Embryonic facial prominence (tissue), 1 donor: ENCODE measurements at regions not wholly inside any gene's neighbourhood (a gene's known extent, or its start where the extent isn't known, plus 50 kb on each side); places are given as distances from the start of the nearest gene placed in this dataset.
"Not testable (repeated sequence)": the region's sequence is repeated elsewhere in the genome, so short reads cannot be mapped to it uniquely, and the experiment has no call there.

Experiments used
- DNase-seq: peaks from one replicate; pipeline ENCODE4 v3.0.0-alpha.2; 2016; ENCODE audit errors: extremely low spot score

- DNase-seq = no peak
Observed at GRCh38 chr2:67186871-67187270, 210.3 kb upstream of the ETAA1 start.

DNA sequence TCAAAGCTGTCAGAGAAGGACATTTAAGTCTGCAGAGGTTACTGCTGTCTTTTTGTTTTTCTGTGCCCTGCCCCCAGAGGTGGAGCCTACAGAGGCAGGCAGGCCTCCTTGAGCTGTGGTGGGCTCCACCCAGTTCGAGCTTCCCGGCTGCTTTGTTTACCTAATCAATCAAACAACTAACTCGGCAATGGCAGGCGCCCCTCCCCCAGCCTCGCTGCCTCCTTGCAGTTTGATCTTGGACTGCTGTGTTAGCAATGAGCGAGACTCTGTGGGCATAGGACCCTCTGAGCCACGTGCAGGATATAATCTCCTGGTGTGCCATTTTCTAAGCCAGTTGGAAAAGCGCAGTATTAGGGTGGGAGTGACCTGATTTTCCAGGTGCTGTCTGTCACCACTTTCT is 201.8 kb upstream of the ETAA1 start:
- DNase-seq = not testable (repeated sequence)

DNA sequence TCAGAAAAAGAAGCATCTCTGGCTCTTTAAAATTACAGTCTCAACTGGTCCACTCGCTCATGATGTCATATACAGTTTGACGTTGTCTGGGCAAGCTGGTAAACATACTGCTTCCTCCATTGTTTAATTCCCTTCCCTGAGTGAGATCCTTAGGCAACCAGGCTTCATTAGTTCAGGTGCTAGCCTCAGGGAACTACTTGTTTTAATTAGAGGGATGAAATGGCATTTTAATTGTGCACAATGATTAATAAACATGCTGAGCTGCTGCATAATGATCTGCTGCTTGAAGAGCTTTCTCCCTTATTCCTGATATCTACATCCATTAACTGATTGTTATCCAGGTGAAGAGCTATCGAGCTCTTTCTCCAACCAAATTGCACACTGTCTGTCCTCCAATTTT is 195.6 kb upstream of the ETAA1 start:
- DNase-seq = no peak

- no peak for DNase-seq
Observed at GRCh38 chr2:67204349-67204748, 192.8 kb upstream of the ETAA1 start.

- DNase-seq = no peak
Observed at GRCh38 chr2:67208887-67209500, 188.1 kb upstream of the ETAA1 start.

- no peak for DNase-seq
Observed at GRCh38 chr2:67210430-67210829, 186.7 kb upstream of the ETAA1 start.

- DNase-seq = no peak
Observed at GRCh38 chr2:67212203-67212602, 184.9 kb upstream of the ETAA1 start.

GRCh38 chr2:67213270-67213670 is 183.9 kb upstream of the ETAA1 start:
- no peak for DNase-seq

DNA sequence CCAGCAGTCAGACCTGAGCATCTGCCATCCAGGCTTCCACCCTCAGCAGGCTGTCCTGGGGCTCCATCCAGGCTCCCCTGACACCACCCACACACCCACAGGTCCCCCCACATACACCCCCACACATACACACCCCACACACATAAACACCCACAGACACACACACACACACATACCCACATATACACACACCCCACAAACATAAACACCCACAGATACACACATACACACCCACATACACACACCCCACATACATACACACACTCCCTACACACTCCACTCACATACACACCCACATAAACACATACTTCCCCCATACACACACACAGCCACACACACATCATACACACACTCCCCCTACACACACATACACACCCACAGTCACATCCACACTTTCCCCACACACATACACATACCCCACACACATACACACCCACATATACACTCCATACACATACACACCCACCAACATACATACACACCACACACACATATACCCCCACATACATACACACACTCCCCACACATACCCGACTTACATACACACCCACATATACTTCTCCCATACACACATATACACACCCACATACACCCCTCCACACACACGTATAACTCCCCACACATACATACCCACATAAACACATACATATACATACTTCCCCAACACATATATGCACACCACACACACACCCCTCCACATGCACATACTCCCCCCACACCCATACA is 183.3 kb upstream of the ETAA1 start:
- DNase-seq = no peak

GRCh38 chr2:67214585-67215185 is 182.4 kb upstream of the ETAA1 start:
- no peak for DNase-seq

DNA sequence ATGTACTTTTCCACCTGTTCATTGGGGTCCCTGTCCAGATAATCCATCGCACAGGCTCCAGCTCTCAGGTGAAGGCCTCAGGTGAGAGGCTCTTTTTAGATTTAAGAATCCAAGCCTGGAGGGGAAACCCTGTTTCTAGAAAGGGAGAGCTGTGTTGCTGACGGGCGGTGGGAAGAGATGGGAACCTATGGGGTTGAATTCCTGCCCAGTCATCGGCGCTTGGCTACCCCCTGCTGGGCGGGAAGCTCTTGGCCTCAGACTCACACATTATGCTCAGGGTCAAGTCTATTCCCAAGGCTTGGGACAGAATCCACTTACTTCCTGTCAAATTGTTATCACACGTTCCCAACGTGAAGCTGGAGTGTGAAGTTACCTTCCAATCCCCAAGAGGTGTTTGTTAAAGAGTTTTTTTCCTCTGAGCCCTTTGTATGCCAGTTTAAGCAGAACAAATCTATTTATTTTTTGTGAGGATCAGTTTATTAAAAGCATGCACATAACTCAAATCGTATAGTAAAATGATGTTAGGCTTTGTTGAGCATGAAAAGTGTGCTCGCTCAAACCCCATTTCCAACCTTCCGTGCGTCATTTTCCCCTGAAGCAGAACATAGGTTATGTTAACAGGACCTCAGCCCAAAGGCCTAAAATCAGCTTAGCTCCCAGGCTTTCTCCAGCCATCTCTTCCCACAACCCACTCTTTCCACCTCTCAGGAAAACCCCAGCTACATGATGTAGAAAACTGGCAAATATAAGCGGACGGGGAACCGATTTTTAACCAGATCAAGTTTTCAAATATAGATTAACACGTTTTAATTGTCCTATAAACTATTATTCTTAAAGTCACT is 181.7 kb upstream of the ETAA1 start:
- no peak for DNase-seq

GRCh38 chr2:67216103-67216502 is 181.0 kb upstream of the ETAA1 start:
- DNase-seq = no peak

DNA sequence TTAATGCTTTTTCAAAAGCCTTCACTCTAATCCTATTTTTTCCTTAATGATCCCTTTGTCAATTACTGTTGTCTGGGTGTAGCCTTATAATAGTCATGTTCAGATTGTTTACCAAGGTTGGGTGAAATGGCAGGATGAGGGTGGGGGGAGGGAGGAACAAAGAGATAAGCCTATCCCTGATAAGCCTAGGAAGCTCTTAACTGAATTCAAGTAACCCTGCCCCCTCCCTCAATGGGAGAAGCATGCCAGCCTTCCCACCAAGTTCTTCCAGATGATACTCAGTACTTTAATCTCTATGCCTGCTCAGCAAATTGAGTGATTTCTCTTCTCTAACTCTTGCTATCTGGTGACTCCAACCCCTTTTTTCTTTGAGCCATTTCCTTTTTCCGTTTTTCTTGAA is 180.3 kb upstream of the ETAA1 start:
- DNase-seq = no peak

DNA sequence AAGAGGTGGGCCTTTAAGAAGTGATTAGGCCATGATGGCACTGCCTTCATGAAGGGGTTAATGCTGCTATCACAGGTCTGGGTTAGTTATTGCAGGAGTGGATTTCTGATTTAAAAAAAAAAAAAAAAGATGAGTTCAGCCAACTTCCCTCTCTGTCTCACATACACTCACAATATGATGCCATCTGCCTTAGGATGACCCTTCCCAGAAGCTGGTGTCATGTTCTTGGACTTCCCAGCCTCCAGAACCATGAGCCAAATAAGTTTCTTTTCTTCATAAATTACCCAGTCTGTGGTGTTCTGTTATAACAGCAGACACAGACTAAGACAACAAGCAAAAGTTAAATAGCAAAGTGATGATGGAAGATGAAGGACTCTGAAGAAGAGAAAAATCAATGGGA is 179.7 kb upstream of the ETAA1 start:
- no peak for DNase-seq

DNA sequence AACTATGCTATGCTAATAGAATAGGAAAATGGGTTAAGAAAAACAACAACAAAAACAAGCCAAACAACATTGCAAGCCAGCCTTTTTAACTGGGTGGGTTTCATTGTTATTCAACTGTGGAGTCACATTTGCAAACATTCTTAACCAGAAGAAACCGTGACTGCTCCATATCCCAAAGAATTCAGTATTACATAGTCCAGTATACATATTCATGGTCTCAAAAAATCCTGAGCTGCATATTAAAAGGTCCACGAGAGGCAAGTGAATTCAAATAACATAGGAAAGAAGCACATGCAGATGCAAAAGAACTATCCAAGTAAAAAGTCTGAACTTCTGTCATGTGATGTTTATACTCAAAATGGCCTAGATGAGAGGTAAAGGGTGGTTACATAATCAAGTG is 179.1 kb upstream of the ETAA1 start:
- DNase-seq = no peak

DNA sequence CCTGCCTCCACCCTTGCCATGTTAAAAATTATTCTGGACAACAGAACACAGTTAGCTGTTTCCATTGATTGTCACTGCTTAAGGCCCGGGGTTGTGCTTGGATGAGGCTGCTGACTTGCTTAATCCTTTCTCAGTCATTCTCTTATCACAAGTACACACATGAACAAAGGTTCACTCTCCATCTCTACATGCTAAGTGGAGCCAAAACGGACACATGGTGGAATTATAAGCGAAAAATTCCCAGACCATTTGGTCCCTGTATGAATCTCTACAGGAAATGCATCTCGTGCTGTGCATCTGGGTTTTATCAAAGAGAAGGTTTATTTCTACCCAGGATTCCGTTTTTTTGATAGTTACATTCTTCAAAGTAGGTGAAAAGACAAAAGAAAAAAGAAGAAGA is 177.5 kb upstream of the ETAA1 start:
- no peak for DNase-seq

DNA sequence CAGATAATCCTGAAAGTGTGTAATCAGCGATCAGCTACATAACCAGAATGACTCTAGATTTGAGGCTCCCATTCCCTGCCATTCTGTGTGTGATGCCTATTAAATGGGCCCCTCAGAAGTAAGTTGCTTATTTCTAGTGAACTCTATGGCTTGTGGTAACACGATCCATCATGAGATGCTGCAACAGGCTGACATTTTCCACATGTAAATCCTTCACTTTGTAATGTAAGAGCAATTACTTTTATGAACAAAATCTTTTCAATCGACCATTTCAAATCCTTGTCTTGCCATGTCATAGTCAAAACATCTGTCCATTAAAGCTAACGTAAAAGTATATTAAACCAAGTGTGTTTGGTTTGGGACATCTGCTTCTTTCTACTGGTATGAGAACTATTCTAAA is 175.9 kb upstream of the ETAA1 start:
- DNase-seq = no peak

DNA sequence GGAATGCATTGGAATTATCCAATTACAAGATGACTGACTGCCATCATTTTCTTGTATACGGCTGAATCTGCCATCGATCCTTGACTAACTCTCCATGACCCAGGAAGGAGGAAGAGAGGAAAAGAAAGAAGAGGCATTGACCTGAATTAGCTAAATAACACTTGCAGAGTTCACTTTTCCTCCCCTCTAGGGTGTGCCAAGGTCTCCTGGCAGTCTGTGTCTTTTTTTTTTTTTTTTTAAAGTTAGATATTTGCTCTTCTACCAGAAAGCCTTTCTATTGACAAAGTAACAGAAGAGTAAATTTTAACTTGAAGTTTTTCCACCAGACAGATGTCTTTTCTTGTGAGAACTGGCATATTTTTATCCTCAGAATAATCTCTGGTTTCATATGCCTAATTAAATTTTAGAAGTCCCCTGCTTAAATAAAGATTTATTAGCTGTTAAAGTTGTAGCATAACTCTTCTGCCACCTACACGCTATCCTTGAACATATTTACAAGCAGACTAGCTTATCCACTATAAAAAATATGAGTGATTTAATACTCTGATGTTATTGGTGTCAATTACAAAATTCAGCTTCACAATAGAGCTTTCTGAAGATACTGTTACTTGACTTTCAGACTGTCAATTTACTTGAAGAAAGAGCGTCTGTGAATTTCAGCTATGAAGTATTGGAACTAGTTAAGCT is 171.7 kb upstream of the ETAA1 start:
- no peak for DNase-seq

GRCh38 chr2:67229706-67230105 is 167.4 kb upstream of the ETAA1 start:
- DNase-seq = no peak

GRCh38 chr2:67232936-67233335 is 164.2 kb upstream of the ETAA1 start:
- DNase-seq = no peak

DNA sequence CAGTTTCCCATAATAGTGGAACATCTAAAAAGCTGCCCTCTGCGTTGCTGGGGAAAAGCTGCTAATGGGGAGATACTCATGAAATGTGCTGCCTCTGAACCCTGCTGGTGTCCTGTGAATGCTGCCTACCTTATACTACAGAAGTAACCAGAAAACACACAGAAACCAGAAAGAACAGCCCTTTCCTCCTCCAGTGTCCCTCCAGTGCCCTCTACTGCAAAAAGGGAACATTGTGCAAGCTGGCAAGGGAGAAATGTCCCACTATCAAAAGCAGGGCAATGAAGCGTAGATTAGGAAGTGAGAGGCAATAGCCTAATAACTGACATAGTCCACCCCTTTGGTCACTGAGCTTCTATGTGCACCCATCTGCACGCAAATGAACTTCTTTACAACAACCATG is 162.7 kb upstream of the ETAA1 start:
- DNase-seq = no peak

DNA sequence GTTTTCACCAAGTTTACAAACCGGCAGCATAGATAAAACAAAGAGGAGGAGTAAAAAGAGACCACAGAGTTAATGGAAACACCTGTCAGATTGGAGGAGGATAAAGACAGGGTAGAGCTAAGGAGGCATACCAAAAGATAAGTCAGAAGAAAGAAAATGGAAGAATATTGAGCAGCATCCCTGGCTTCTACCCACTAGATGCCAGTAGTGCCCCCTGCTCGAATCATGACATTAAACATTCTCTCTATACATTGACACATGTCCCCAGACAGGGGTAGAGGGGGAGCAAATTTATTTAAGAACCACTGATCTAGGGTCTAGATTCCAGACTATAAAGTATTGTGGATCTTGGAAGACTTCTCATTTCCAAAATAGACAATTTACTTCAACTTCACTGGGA is 159.8 kb upstream of the ETAA1 start:
- DNase-seq = no peak
